ENCODE measurements at regions not wholly inside any gene's neighbourhood (a gene's known extent, or its start where the extent isn't known, plus 50 kb on each side); places are given as distances from the start of the nearest gene placed in this dataset.

- no peaks in the 10 kb centered on the region for H4K20me1 ChIP-seq
- peak overlapping the region in 1 of 11 experiments; percentile 50; a peak in 2 of 22 replicates for H3K27ac ChIP-seq
- H3K4me2 ChIP-seq = peak overlapping the region in 10 of 11 experiments; percentile 53 to 75 (median 60); a peak in 14 of 22 replicates
- TF ChIP-seq Cebpa-rat (IDR thresholded peaks at IDR 0.05) = no peak
- H3K27me3 ChIP-seq = no peaks in the 10 kb centered on the region
- H3K4me1 ChIP-seq = peaks cover 23 to 61% (median 47%) of the 10 kb centered on the region in 10 experiments
- no peak overlapping the region for H3K4me3 ChIP-seq
- no peak overlapping the region for H3K9ac ChIP-seq
- H3K36me3 ChIP-seq = peaks cover 0 to 10% (median 0%) of the 10 kb centered on the region in 11 experiments; a peak in 2 of 22 replicates
- peaks cover 16 to 83% (median 49%) of the 10 kb centered on the region in 11 experiments; a peak in 21 of 22 replicates for H3K9me3 ChIP-seq (replicated peaks in 1 of 11)
Observed at GRCh38 chr5:56349461-56349860, 116.3 kb upstream of the ANKRD55 start.

- Histone ChIP-seq H3K9ac (no peak overlapping the region), H3K4me1 (peaks cover 18 to 47% (median 38%) of the 10 kb centered on the region in 10 experiments), H3K4me2 (no peak overlapping the region), H3K9me3 (replicated peaks in 1 of 11) (peaks cover 16 to 90% (median 64%) of the 10 kb centered on the region in 11 experiments; a peak in 21 of 22 replicates), H3K27ac (no peak overlapping the region), H3K4me3 (no peak overlapping the region), H3K27me3 (no peaks in the 10 kb centered on the region), H4K20me1 (no peaks in the 10 kb centered on the region), H3K36me3 (peaks cover 0 to 10% (median 0%) of the 10 kb centered on the region in 11 experiments; a peak in 1 of 22 replicates)
- TF ChIP-seq Cebpa-rat (IDR thresholded peaks at IDR 0.05) = peak in 1 of 11 experiments; percentile 15; a peak in 1 of 22 replicates
Observed at GRCh38 chr5:56346741-56347535, 113.8 kb upstream of the ANKRD55 start.

- no peak overlapping the region for H3K4me3 ChIP-seq
- peaks cover 16 to 90% (median 66%) of the 10 kb centered on the region in 11 experiments; a peak in 21 of 22 replicates for H3K9me3 ChIP-seq (replicated peaks in 1 of 11)
- H3K4me2 ChIP-seq = no peak overlapping the region
- no peak overlapping the region for H3K9ac ChIP-seq
- peaks cover 15 to 39% (median 31%) of the 10 kb centered on the region in 10 experiments for H3K4me1 ChIP-seq
- TF ChIP-seq Cebpa-rat (IDR thresholded peaks at IDR 0.05) = no peak
- peaks cover 0 to 10% (median 0%) of the 10 kb centered on the region in 11 experiments; a peak in 1 of 22 replicates for H3K36me3 ChIP-seq
- no peaks in the 10 kb centered on the region for H3K27me3 ChIP-seq
- H4K20me1 ChIP-seq = no peaks in the 10 kb centered on the region
- H3K27ac ChIP-seq = no peak overlapping the region
Observed at GRCh38 chr5:56346044-56346710, 113.0 kb upstream of the ANKRD55 start.

DNA sequence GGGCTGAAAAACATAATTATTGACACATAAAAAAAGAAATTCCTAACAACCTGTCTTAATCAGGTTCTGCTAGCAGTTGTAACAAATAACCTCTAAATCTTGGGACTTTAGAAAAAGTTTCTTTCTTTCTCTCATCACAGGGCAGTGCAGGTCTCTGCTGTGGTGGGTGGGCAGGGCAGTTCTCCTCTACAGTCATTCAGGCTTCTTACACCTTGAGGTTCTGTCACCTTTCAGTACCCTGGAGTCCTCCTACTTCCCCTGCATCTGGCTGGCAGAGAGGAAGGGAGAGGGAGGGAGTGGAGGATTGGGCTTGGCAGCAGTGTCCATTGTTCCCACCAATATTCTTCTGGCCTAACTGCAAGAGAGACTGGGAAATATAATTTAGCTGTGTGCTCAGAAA is 112.2 kb upstream of the ANKRD55 start:
- H3K9ac ChIP-seq = no peak overlapping the region
- peaks cover 16 to 91% (median 74%) of the 10 kb centered on the region in 11 experiments; a peak in 21 of 22 replicates for H3K9me3 ChIP-seq (replicated peaks in 1 of 11)
- H3K27ac ChIP-seq = no peak overlapping the region
- no peak for TF ChIP-seq Cebpa-rat (IDR thresholded peaks at IDR 0.05)
- no peaks in the 10 kb centered on the region for H3K27me3 ChIP-seq
- peaks cover 0 to 10% (median 0%) of the 10 kb centered on the region in 11 experiments; a peak in 1 of 22 replicates for H3K36me3 ChIP-seq
- no peaks in the 10 kb centered on the region for H4K20me1 ChIP-seq
- no peak overlapping the region for H3K4me3 ChIP-seq
- peak overlapping the region in 1 of 11 experiments; percentile 10; a peak in 1 of 22 replicates for H3K4me2 ChIP-seq
- H3K4me1 ChIP-seq = peaks cover 7 to 31% (median 23%) of the 10 kb centered on the region in 10 experiments

DNA sequence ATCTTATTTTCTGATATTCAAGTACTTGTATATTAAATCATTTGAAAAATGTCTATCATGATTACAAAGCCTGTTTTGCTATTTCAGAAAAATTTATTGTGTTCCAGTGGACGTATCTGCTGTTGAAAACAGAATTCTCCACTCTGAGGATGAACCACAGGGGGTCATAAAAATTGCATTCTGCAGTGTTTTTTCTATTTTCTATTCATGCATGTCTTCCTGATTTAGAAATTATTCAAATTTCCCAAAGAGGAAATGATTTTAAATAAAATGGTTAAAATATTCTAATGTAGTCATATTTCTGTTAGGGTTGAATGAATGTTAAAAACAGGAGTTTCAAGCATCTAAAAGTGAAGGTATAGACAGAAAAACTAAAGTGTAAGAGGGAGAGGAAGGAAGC is 111.5 kb upstream of the ANKRD55 start:
- peaks cover 0 to 24% (median 15%) of the 10 kb centered on the region in 10 experiments; a peak in 18 of 20 replicates for H3K4me1 ChIP-seq
- no peaks in the 10 kb centered on the region for H3K27me3 ChIP-seq
- H3K4me3 ChIP-seq = no peak overlapping the region
- peak overlapping the region in 5 of 11 experiments; percentile 6 to 36 (median 16); a peak in 6 of 22 replicates for H3K4me2 ChIP-seq
- no peak for TF ChIP-seq Cebpa-rat (IDR thresholded peaks at IDR 0.05)
- peaks cover 0 to 10% (median 0%) of the 10 kb centered on the region in 11 experiments; a peak in 1 of 22 replicates for H3K36me3 ChIP-seq
- H4K20me1 ChIP-seq = no peaks in the 10 kb centered on the region
- H3K9ac ChIP-seq = no peak overlapping the region
- 0 out of 22 replicates have a peak overlapping the region, but pooled peaks of 1 of the 11 experiments have one; percentile 15 for H3K27ac ChIP-seq
- peaks cover 20 to 95% (median 79%) of the 10 kb centered on the region in 11 experiments; a peak in 21 of 22 replicates for H3K9me3 ChIP-seq (replicated peaks in 1 of 11)

DNA sequence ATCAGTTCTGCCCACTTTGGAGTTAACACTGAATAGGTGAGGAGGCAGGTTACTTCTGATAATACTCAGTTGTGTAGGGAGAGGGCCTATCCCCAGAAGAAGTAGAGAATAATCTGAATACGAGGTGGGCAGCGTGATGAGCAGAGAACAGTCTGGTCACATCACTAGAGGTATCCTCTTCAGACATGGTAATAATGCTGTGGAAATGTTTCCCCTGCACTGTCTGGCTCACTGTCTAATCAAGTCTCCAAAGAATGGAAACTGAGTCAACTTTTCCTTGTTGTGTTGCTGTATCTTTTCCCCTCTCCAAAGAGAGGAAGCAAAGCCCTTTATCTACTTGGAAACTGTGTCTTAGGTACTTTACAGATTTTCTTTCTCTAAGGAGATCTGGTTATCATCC is 110.9 kb upstream of the ANKRD55 start:
- Histone ChIP-seq H3K36me3 (peaks cover 0 to 10% (median 0%) of the 10 kb centered on the region in 11 experiments; a peak in 1 of 22 replicates), H3K27me3 (no peaks in the 10 kb centered on the region), H3K9me3 (replicated peaks in 1 of 11) (peaks cover 23 to 95% (median 81%) of the 10 kb centered on the region in 11 experiments; a peak in 21 of 22 replicates), H3K4me1 (peaks cover 0 to 22% (median 13%) of the 10 kb centered on the region in 10 experiments; a peak in 13 of 20 replicates), H4K20me1 (no peaks in the 10 kb centered on the region), H3K4me2 (peak overlapping the region in 5 of 11 experiments; percentile 6 to 36 (median 16); a peak in 6 of 22 replicates), H3K4me3 (no peak overlapping the region), H3K9ac (no peak overlapping the region), H3K27ac (no peak overlapping the region)
- TF ChIP-seq Cebpa-rat (IDR thresholded peaks at IDR 0.05) = no peak

DNA sequence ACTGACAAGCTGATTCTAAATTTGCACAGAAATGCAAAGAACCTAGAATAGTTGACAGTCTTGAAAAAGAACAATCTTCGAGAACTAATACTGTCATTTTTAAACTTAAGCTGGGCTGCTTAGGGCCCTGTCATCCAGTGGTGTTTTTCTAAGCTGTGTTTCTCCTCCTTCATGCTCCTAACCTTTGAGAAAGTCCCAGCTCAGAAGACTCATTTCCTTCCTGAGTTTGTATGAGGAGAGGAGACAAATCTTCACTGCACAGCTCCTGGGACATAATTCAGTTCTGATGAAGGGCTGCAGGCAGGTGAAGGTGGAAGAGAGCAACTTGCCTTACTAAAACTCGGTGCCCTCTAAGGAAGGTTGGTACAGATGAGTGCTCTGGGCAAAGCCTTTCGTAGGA is 109.5 kb upstream of the ANKRD55 start:
- TF ChIP-seq Cebpa-rat (IDR thresholded peaks at IDR 0.05) = no peak
- H3K4me1 ChIP-seq = peaks cover 0 to 22% (median 13%) of the 10 kb centered on the region in 10 experiments; a peak in 13 of 20 replicates

DNA sequence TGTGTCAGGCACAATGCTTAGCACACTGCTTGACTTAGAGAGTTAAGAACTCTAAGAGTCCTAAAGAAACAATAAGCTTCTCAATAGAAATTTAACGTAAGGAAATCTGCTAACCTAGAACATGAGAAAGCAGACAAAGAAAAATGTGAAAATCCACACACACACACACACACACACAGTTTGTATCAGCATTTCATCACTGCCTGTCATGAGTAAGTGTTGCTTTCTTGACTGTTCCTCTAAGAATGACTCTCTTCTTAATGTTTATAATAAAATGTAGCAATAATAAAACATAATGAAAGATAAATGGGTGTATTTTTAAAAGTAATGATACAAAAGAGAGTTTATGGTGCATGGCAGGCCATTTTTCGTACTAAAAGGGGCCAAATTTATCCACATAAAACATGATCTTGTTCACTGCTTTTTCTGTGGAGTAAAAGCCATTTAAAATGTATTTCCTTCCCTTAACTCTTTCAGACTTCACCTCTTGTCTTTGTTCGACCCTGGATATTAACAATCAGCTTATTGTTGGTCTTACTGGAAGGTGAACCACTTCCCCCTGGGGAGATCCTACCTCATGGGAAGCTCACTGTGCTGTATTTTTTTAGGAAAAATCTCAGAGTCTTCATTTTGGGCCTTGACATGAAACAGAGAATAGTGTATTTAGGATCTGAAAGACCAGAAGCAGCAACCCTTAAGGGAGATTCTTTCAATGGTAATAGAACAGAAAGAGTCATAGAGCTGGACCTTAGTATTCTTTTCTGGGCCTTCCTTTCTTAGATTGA is 107.3 kb upstream of the ANKRD55 start:
- Histone ChIP-seq H3K9me3 (replicated peaks in 1 of 11) (peaks cover 15 to 99% (median 87%) of the 10 kb centered on the region in 11 experiments), H3K27ac (no peak overlapping the region), H3K4me1 (peaks cover 0 to 21% (median 15%) of the 10 kb centered on the region in 10 experiments; a peak in 14 of 20 replicates), H3K36me3 (peaks cover 0 to 11% (median 5%) of the 10 kb centered on the region in 11 experiments; a peak in 9 of 22 replicates), H3K4me3 (no peak overlapping the region), H3K4me2 (no peak overlapping the region), H4K20me1 (no peaks in the 10 kb centered on the region), H3K9ac (no peak overlapping the region), H3K27me3 (no peaks in the 10 kb centered on the region)
- no peak for TF ChIP-seq Cebpa-rat (IDR thresholded peaks at IDR 0.05)

More for the DNA sequence above, 109.5 kb upstream of the ANKRD55 start:
- Histone ChIP-seq H3K27ac (no peak overlapping the region), H3K9me3 (replicated peaks in 1 of 11) (peaks cover 23 to 99% (median 86%) of the 10 kb centered on the region in 11 experiments; a peak in 21 of 22 replicates), H3K9ac (no peak overlapping the region), H4K20me1 (no peaks in the 10 kb centered on the region), H3K27me3 (no peaks in the 10 kb centered on the region), H3K36me3 (peaks cover 0 to 10% (median 0%) of the 10 kb centered on the region in 11 experiments; a peak in 1 of 22 replicates), H3K4me3 (no peak overlapping the region; a peak in 1 of 20 replicates), H3K4me2 (peak overlapping the region in 4 of 11 experiments; percentile 9 to 17 (median 14); a peak in 3 of 22 replicates)
